ENCODE measurements at regions not wholly inside any gene's neighbourhood (a gene's known extent, or its start where the extent isn't known, plus 50 kb on each side); places are given as distances from the start of the nearest gene placed in this dataset.

GRCh38 chr1:69483246-69483645 lies 84.5 kb upstream of the LRRC7 start:
- H3K27ac ChIP-seq = no peak overlapping the region
- DNase-seq = no peak
- no peaks in the 10 kb centered on the region for H3K27me3 ChIP-seq (ENCODE audit: insufficient read depth in 3 of 3, low read length in 2 of 3)
- TF ChIP-seq CTCF (IDR thresholded peaks at IDR 0.05) = no peak
- no peaks in the 10 kb centered on the region for H3K36me3 ChIP-seq (ENCODE audit: insufficient read depth in 1 of 2, low read depth in 1 of 2)
- H3K4me3 ChIP-seq = no peak overlapping the region
- no peaks in the 10 kb centered on the region for H3K9me3 ChIP-seq
- ATAC-seq = no peak
- H3K4me1 ChIP-seq = no peaks in the 10 kb centered on the region
- WGBS, 3 donors = 68 to 83% (median 75%) methylated on average over 2 of the region's 2 CpGs
- intact Hi-C loops (cut with DNase I) = no loop called here

- Histone ChIP-seq H3K27me3 (ENCODE audit: insufficient read depth in 3 of 3, low read length in 2 of 3) (no peaks in the 10 kb centered on the region), H3K36me3 (ENCODE audit: insufficient read depth in 1 of 2, low read depth in 1 of 2) (no peaks in the 10 kb centered on the region), H3K4me1 (no peaks in the 10 kb centered on the region), H3K9me3 (no peaks in the 10 kb centered on the region), H3K27ac (no peak overlapping the region), H3K4me3 (no peak overlapping the region)
- intact Hi-C loops (cut with DNase I) = no loop called here
- DNase-seq (no peak), ATAC-seq (no peak)
- no peak for TF ChIP-seq CTCF (IDR thresholded peaks at IDR 0.05)
- whole genome bisulfite sequencing, 3 donors = 84 to 93% (median 91%) methylated on average over 1 of the region's 1 CpG
Observed at GRCh38 chr1:69485616-69486015, 82.1 kb upstream of the LRRC7 start.

- TF ChIP-seq CTCF (IDR thresholded peaks at IDR 0.05) = no peak
- Histone ChIP-seq H3K4me1 (no peaks in the 10 kb centered on the region), H3K27me3 (ENCODE audit: insufficient read depth in 3 of 3, low read length in 2 of 3) (no peaks in the 10 kb centered on the region), H3K4me3 (no peak overlapping the region), H3K36me3 (ENCODE audit: insufficient read depth in 1 of 2, low read depth in 1 of 2) (no peaks in the 10 kb centered on the region), H3K27ac (no peak overlapping the region), H3K9me3 (no peaks in the 10 kb centered on the region)
- ATAC-seq = no peak
- intact Hi-C loops (cut with DNase I) = no loop called here
- DNase-seq = no peak
- 71 to 76% (median 72%) methylated on average over 2 of the region's 2 CpGs for WGBS, 3 donors
Observed at GRCh38 chr1:69491416-69491815, 76.3 kb upstream of the LRRC7 start.

- TF ChIP-seq CTCF (IDR thresholded peaks at IDR 0.05) = no peak
- ATAC-seq (no peak), DNase-seq (no peak)
- intact Hi-C loops (cut with DNase I) = no loop called here
- no peak overlapping the region for H3K27ac ChIP-seq
- H3K4me1 ChIP-seq = no peaks in the 10 kb centered on the region
- 90 to 91% (median 90%) methylated on average over 3 of the region's 3 CpGs for WGBS, 3 donors
- H3K27me3 ChIP-seq (ENCODE audit: insufficient read depth in 3 of 3, low read length in 2 of 3) = no peaks in the 10 kb centered on the region
- H3K4me3 ChIP-seq = no peak overlapping the region
- no peaks in the 10 kb centered on the region for H3K9me3 ChIP-seq
- H3K36me3 ChIP-seq (ENCODE audit: insufficient read depth in 1 of 2, low read depth in 1 of 2) = no peaks in the 10 kb centered on the region
Observed at GRCh38 chr1:69492286-69492685, 75.4 kb upstream of the LRRC7 start.

GRCh38 chr1:69494221-69494620 lies 73.5 kb upstream of the LRRC7 start:
- Histone ChIP-seq H3K36me3 (ENCODE audit: insufficient read depth in 1 of 2, low read depth in 1 of 2) (no peaks in the 10 kb centered on the region), H3K27me3 (ENCODE audit: insufficient read depth in 3 of 3, low read length in 2 of 3) (no peaks in the 10 kb centered on the region), H3K27ac (no peak overlapping the region), H3K4me1 (no peaks in the 10 kb centered on the region), H3K9me3 (no peaks in the 10 kb centered on the region), H3K4me3 (no peak overlapping the region)
- DNase-seq (no peak), ATAC-seq (no peak)
- no peak for TF ChIP-seq CTCF (IDR thresholded peaks at IDR 0.05)
- intact Hi-C loops (cut with DNase I) = no loop called here

Data from psoas muscle (tissue), 7 donors.